NCI-H524 (cell line): ENCODE measurements at regions not wholly inside any gene's neighbourhood (a gene's known extent, or its start where the extent isn't known, plus 50 kb on each side); places are given as distances from the start of the nearest gene placed in this dataset.
"Not testable (repeated sequence)": the region's sequence is repeated elsewhere in the genome, so short reads cannot be mapped to it uniquely, and the experiment has no call there.

Experiments used
- DNase-seq, 2 experiments: peaks; one replicate each; lab custom pipeline; 2025; lab: John Stamatoyannopoulos, UW

GRCh38 chr3:143175940-143176894, 56.6 kb downstream of the CHST2 start:
- DNase-seq: not testable (repeated sequence)

- DNase-seq: not testable (repeated sequence)
Observed at GRCh38 chr3:143177965-143178364, 58.4 kb downstream of the CHST2 start.

- not testable (repeated sequence) for DNase-seq
Observed at GRCh38 chr3:143178775-143179548, 59.4 kb downstream of the CHST2 start.

GRCh38 chr3:143179603-143180002, 60.0 kb downstream of the CHST2 start:
- no peak for DNase-seq

GRCh38 chr3:143180860-143181259, 61.3 kb downstream of the CHST2 start:
- DNase-seq: not testable (repeated sequence)

GRCh38 chr3:143181977-143182376, 62.4 kb downstream of the CHST2 start:
- DNase-seq: not testable (repeated sequence)

- DNase-seq: no peak
Observed at GRCh38 chr3:143182866-143183664, 63.5 kb downstream of the CHST2 start.

GRCh38 chr3:143183665-143183964, 64.0 kb downstream of the CHST2 start:
- DNase-seq: no peak

- DNase-seq: no peak
Observed at GRCh38 chr3:143184099-143184498, 64.5 kb downstream of the CHST2 start.

GRCh38 chr3:143185401-143185800, 65.8 kb downstream of the CHST2 start:
- no peak for DNase-seq

- DNase-seq: no peak
Observed at GRCh38 chr3:143187111-143187510, 67.5 kb downstream of the CHST2 start.

GRCh38 chr3:143188881-143189280, 69.3 kb downstream of the CHST2 start:
- peak in 1 of 2 experiments; percentile 22 for DNase-seq

- no peak for DNase-seq
Observed at GRCh38 chr3:143190101-143190500, 70.5 kb downstream of the CHST2 start.

GRCh38 chr3:143192193-143192592, 72.6 kb downstream of the CHST2 start:
- DNase-seq: no peak

- no peak for DNase-seq
Observed at GRCh38 chr3:143200001-143200924, 80.7 kb downstream of the CHST2 start.

GRCh38 chr3:143201045-143201444, 81.5 kb downstream of the CHST2 start:
- no peak for DNase-seq

- DNase-seq: no peak
Observed at GRCh38 chr3:143201870-143202752, 82.5 kb downstream of the CHST2 start.

GRCh38 chr3:143203142-143203541, 83.6 kb downstream of the CHST2 start:
- no peak for DNase-seq

GRCh38 chr3:143203848-143204247, 84.3 kb downstream of the CHST2 start:
- DNase-seq: no peak

GRCh38 chr3:143206955-143207337, 87.4 kb downstream of the CHST2 start:
- no peak for DNase-seq
